Natural killer cell treated with Interleukin-12 subunit alpha and Interleukin-12 subunit beta and Interleukin-15 and Interleukin-18, amount 100 ng/mL, for 72 hours (primary cell): ENCODE measurements at regions not wholly inside any gene's neighbourhood (a gene's known extent, or its start where the extent isn't known, plus 50 kb on each side); places are given as distances from the start of the nearest gene placed in this dataset.

ENCODE experiments used
- ATAC-seq, 2 donors: fragments of 150-1000 bp; cut with Tn5 transposase in 1 of 2; sonication (Bioruptor Pico), chemical (Tn5 transposase) in 1 of 2; 2 replicates each; pipeline ENCODE4 v1.10.0; 2021
- DNase-seq: peaks from one replicate; pipeline ENCODE4 v3.0.0; 2022; ENCODE audit warnings: low spot score
- H3K27ac Mint-ChIP-seq, 2 donors: 1 replicate in 1 of 2; 2 replicates in 1 of 2; pipeline ENCODE4 v1.8.0; 2022; ENCODE audit warnings: mixed read lengths in 2 of 2, mild to moderate bottlenecking in 1 of 2, moderate library complexity in 1 of 2
- H3K27me3 Mint-ChIP-seq, 2 donors: 1 replicate in 1 of 2; 2 replicates in 1 of 2; pipeline ENCODE4 v1.8.0; 2022; ENCODE audit warnings: mixed read lengths in 2 of 2
- H3K36me3 Mint-ChIP-seq: one replicate; pipeline ENCODE4 v1.8.0; 2022; ENCODE audit warnings: mixed read lengths
- H3K4me1 Mint-ChIP-seq, 2 donors: 1 replicate in 1 of 2; 2 replicates in 1 of 2; pipeline ENCODE4 v1.8.0; 2022; ENCODE audit warnings: low read depth in 2 of 2, mixed read lengths in 2 of 2, mild to moderate bottlenecking in 1 of 2
- H3K4me3 Mint-ChIP-seq: one replicate; pipeline ENCODE4 v1.8.0; 2022; ENCODE audit warnings: mixed read lengths
- H3K9me3 Mint-ChIP-seq: 2 replicates; pipeline ENCODE4 v1.8.0; 2022; ENCODE audit warnings: mixed read lengths

DNA sequence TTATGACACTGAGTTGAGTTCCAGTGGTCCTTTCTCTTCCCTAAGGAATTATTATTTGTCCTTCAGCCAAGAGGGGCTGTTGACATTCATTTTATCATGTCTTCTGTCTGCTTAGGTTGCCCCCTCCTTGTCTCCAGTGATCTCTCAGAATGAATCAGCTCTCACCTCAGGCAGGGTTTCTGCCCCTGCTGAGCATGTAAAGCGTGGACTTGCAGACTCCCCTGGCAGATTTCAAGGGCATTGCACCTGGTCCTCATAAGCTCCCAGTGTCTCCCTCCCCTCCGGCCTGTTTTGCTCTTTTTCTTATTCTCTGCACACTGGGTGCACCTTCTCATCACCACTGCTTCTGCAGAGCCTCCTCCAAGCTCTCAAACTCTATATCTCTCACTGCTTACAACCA lies 188.4 kb downstream of the KCNS3 start:
- Mint-ChIP-seq H3K27me3 (no peaks in the 10 kb centered on the region), H3K36me3 (no peaks in the 10 kb centered on the region), H3K27ac (no peak overlapping the region), H3K9me3 (peaks cover 10% of the 10 kb centered on the region), H3K4me1 (no peaks in the 10 kb centered on the region), H3K4me3 (no peak overlapping the region)
- no peak for DNase-seq
- ATAC-seq: no peak

DNA sequence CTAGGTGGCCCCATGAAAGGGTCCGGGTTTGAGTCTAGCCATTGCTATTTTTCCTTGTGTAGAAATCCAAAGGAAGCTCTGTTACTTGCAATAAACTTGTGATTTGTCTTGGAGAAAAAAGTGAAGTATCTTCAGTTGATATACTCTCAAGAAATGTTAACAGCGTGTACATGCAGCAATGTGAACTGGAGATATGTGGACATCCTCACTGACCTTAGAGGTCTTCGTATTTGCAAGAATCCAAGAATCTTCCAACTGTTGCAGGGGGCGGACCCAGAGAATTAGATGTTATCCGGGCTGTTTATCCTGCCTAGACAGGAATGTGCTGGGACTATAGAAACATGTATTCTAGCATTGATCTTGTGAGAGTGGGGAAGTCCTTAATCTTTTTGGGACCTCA lies 187.6 kb downstream of the KCNS3 start:
- Mint-ChIP-seq H3K27ac (no peak overlapping the region), H3K27me3 (no peaks in the 10 kb centered on the region), H3K9me3 (peaks cover 13% of the 10 kb centered on the region), H3K36me3 (no peaks in the 10 kb centered on the region), H3K4me3 (no peak overlapping the region), H3K4me1 (no peaks in the 10 kb centered on the region)
- DNase-seq (no peak), ATAC-seq (no peak)

DNA sequence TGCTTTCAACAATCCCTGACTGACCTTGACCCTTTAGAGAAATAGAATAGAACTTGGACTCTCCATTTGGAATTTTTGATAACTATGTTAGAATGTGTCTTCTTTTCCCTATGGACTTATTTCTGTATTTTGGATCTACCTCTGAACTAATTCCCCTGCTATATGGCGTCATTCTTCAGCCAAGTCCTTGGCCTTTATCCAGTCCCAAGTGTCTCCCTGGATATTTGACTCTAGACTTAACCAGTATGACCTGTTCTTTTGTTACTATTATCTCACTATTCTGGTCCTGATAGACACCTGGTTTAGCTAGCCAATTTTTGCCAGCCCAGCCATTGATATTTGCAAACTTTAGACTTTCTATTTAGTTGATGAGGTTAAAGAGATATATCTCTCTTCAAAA lies 186.8 kb downstream of the KCNS3 start:
- Mint-ChIP-seq H3K4me3 (no peak overlapping the region), H3K27ac (no peak overlapping the region), H3K36me3 (no peaks in the 10 kb centered on the region), H3K4me1 (no peaks in the 10 kb centered on the region), H3K27me3 (no peaks in the 10 kb centered on the region), H3K9me3 (peaks cover 17% of the 10 kb centered on the region)
- DNase-seq (no peak), ATAC-seq (no peak)

DNA sequence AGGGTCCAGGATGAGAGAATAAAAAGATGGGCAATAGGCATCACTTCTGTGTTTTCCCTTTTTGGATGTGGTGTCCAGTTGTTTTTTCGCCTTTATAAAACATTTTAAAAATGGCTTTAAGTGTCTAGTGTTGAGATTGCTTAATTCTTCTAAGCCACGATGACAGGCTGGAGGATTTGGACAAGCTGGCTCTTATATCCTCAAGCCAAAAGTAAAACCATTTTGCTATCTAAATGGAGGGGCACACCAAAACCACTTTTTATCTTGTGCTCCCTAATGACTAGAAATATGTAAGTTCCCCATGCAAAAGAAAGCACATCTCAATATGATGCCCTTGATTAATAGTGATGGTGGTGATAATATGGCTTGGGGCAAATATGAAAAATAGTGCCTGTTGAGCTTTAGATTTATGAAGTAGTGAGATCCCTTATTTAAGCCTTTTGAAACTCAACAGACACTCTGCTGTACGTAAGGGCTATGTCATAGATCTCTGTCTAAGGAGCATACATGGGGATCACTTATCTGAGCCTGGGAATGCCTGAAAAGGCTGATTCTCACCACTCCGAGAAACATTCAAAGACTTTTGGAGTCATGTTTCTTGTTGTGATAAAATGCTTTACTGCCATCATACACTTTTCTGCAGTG lies 185.5 kb downstream of the KCNS3 start:
- no peak overlapping the region for H3K4me3 Mint-ChIP-seq
- no peaks in the 10 kb centered on the region for H3K4me1 Mint-ChIP-seq
- H3K27ac Mint-ChIP-seq: no peak overlapping the region
- no peaks in the 10 kb centered on the region for H3K27me3 Mint-ChIP-seq
- no peaks in the 10 kb centered on the region for H3K36me3 Mint-ChIP-seq
- peaks cover 18% of the 10 kb centered on the region for H3K9me3 Mint-ChIP-seq
- DNase-seq (no peak), ATAC-seq (no peak)

DNA sequence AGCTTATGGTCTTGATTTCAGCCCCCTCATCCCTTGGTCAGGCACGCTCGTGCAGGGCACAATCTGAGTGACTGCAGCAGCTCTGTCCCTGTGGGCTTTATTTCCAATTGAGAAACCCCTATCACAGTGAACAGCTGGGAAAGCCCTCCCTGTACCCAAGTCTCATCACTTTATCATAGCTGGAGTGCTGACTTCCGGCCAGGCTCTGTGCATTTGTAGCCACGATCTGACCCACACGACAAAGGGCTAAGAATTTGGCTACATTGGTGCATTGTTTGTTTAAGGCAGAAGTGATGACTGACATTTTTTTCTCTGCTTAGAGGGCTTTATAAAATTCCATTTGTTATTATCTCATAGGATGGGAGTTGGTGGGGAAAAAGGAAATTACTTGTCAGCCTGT lies 184.4 kb downstream of the KCNS3 start:
- no peak overlapping the region for H3K27ac Mint-ChIP-seq
- H3K36me3 Mint-ChIP-seq: no peaks in the 10 kb centered on the region
- DNase-seq: no peak
- no peaks in the 10 kb centered on the region for H3K27me3 Mint-ChIP-seq
- ATAC-seq: no peak
- H3K9me3 Mint-ChIP-seq: peaks cover 18% of the 10 kb centered on the region
- no peak overlapping the region for H3K4me3 Mint-ChIP-seq
- no peaks in the 10 kb centered on the region for H3K4me1 Mint-ChIP-seq

DNA sequence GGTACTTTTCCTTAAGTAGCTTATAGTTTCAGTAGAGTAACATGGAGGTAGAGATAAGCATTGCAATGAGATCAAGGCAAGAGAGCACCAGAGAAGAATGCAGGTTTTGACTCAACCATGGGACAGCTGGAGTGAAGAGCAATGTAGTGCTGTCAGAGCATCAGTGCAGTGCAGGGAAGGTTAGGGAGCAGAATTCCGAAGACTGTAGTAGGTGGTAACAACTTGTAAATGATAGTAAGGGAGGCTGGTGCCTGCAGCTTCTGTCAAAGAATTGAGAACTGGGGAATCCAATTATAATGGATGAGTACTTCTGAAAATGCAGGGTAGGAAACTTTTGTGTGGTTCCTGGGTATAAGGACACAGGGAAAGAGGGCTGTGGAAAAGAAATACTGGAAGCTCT lies 183.2 kb downstream of the KCNS3 start:
- Mint-ChIP-seq H3K9me3 (peaks cover 15% of the 10 kb centered on the region), H3K4me3 (no peak overlapping the region), H3K27ac (no peak overlapping the region), H3K4me1 (no peaks in the 10 kb centered on the region), H3K27me3 (no peaks in the 10 kb centered on the region), H3K36me3 (no peaks in the 10 kb centered on the region)
- no peak for ATAC-seq
- DNase-seq: no peak

DNA sequence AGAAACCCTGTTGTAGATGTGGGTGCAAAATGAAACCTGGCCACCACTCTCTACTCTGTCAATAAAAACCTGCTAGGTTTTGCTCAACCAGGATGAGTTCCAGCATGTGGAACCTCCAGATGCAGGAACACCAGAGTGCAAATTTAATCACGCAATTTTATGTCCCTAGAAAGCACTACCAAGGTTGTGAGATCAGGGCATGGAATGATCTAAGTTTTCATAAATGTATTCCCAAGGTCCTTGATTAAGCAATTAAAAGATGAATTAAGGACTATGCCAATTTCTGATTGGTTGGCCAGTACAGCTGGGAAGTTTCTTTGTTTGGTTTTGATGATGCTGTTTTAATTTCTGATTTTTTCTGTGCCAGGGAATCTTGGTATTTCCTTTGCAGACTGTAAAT lies 179.2 kb downstream of the KCNS3 start:
- Mint-ChIP-seq H3K9me3 (peaks cover 14% of the 10 kb centered on the region), H3K27me3 (no peaks in the 10 kb centered on the region), H3K36me3 (no peaks in the 10 kb centered on the region), H3K4me1 (no peaks in the 10 kb centered on the region), H3K4me3 (no peak overlapping the region), H3K27ac (no peak overlapping the region)
- ATAC-seq (no peak), DNase-seq (no peak)

DNA sequence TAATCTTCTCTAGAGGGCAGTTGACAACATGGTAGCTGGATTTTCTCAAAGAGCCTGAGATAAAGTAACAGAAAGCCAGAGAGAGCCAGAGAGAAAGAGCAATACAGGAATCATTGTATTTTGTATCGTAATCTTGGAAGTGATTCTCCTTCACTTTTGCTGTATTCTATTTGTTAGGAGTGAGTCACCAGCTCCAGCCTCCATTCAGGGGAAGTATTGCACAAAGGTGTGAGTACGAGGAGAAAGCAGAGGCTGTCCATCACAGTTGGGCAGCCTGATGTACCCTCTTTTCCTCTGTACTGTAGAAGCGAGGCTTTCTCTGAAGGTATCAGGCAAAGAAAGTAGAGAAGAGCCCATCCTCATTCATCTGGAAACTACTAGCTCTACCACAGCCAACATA lies 176.8 kb downstream of the KCNS3 start:
- Mint-ChIP-seq H3K4me1 (no peaks in the 10 kb centered on the region), H3K36me3 (no peaks in the 10 kb centered on the region), H3K27ac (no peak overlapping the region), H3K9me3 (peaks cover 6% of the 10 kb centered on the region), H3K27me3 (no peaks in the 10 kb centered on the region), H3K4me3 (no peak overlapping the region)
- DNase-seq (no peak), ATAC-seq (no peak)

DNA sequence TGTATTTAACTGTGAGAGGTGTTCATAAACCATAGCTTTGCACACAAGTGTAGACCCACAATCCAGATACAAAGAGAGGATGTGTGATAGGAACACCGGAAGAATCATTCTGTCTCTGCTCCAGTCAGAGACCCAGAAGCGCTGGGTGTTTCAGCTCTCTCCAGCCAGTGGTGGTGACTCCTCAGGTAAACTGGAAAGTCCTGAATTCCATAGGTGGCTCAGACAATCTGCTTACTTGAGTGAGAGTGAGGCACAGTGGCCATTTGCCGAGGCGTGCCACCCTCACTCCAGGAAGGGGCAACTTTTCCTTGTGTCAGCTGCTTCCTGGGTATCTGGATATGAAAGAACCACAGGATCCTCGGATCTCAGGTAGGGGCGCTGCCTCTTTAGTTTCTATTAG lies 171.5 kb downstream of the KCNS3 start:
- H3K27me3 Mint-ChIP-seq: no peaks in the 10 kb centered on the region
- H3K9me3 Mint-ChIP-seq: peaks cover 3% of the 10 kb centered on the region
- no peaks in the 10 kb centered on the region for H3K4me1 Mint-ChIP-seq
- no peak overlapping the region for H3K27ac Mint-ChIP-seq
- no peaks in the 10 kb centered on the region for H3K36me3 Mint-ChIP-seq
- no peak overlapping the region for H3K4me3 Mint-ChIP-seq
- DNase-seq (no peak), ATAC-seq (no peak)

DNA sequence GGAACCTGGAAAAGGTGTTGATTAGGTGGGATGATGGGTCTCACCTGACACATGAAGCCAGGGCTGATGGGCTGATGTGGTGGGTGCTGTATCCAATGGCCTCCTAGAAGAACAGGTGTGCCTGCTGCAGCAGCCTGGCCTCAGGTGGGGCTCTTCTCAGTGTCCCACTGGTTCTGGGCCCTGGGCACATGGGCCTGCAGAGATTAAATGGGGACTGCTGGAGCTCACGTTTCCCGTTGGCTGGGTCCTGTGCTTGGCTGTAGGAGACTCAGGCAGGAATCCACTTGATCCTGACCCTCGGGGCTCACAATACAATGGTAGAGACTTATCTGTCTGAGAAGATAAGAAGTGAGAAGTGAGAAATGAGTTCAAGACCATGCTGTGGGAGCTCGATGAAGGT lies 170.9 kb downstream of the KCNS3 start:
- Mint-ChIP-seq H3K27ac (no peak overlapping the region), H3K4me3 (no peak overlapping the region), H3K4me1 (no peaks in the 10 kb centered on the region), H3K27me3 (no peaks in the 10 kb centered on the region), H3K36me3 (no peaks in the 10 kb centered on the region), H3K9me3 (peaks cover 3% of the 10 kb centered on the region)
- ATAC-seq (no peak), DNase-seq (no peak)

DNA sequence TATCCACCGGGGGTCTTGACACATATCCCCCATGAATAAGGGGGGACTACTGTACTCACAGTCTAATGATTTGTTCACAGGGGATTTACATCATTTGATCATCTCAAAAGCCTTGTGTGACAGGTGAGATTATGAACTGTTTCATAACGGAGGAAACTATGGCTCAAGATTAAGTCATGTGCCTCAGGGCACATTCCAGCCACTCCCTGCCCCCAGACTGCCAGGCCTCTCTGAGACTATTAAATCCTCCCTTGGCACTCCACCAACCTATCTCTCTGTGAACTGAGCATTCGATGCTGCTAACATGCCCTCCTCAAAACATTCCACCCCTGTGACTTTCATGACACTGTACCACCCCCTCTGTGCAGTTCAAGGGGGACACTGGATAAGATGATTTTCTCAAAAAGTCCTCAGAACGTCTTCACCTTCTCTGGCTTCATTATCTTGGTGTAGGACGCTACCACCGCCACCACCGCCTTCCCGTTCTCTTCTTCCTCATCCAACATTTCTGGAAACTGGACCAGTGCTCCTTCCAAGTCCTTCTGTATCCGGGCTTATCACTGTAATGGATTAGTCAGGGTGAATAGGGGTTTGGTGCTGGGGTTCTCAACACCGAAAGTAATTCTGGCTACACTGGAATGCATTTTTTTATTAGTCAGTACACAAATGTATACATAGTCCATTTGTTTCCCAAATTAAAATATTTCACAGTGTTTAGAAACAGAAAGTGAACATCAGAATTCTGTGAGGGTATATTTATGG lies 169.6 kb downstream of the KCNS3 start:
- no peak overlapping the region for H3K27ac Mint-ChIP-seq
- H3K4me3 Mint-ChIP-seq: no peak overlapping the region
- ATAC-seq: no peak
- no peak for DNase-seq
- peaks cover 3% of the 10 kb centered on the region for H3K9me3 Mint-ChIP-seq
- no peaks in the 10 kb centered on the region for H3K36me3 Mint-ChIP-seq
- no peaks in the 10 kb centered on the region for H3K27me3 Mint-ChIP-seq
- H3K4me1 Mint-ChIP-seq: no peaks in the 10 kb centered on the region

DNA sequence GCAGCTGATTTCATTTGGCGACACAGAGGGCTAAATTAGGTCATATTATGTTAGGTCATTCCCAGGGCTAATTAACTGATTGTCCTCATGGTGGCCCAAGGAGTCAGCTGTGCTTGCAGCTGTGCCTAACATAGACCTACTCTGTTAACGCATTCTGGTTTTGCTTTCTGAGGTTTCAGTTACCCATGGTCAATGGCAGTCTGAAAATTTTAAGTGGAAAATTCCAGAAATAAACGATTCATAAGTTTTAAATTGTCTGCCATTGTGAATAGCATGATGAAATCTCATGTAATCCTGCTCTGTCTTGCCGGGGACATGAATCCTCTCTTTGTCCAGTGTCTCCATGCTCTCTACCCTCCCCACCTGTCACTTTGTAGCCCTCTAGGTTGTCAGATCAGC lies 168.7 kb downstream of the KCNS3 start:
- H3K4me3 Mint-ChIP-seq: no peak overlapping the region
- H3K9me3 Mint-ChIP-seq: peaks cover 3% of the 10 kb centered on the region
- H3K27me3 Mint-ChIP-seq: no peaks in the 10 kb centered on the region
- DNase-seq: no peak
- H3K4me1 Mint-ChIP-seq: no peaks in the 10 kb centered on the region
- H3K36me3 Mint-ChIP-seq: no peaks in the 10 kb centered on the region
- no peak overlapping the region for H3K27ac Mint-ChIP-seq
- ATAC-seq: no peak

DNA sequence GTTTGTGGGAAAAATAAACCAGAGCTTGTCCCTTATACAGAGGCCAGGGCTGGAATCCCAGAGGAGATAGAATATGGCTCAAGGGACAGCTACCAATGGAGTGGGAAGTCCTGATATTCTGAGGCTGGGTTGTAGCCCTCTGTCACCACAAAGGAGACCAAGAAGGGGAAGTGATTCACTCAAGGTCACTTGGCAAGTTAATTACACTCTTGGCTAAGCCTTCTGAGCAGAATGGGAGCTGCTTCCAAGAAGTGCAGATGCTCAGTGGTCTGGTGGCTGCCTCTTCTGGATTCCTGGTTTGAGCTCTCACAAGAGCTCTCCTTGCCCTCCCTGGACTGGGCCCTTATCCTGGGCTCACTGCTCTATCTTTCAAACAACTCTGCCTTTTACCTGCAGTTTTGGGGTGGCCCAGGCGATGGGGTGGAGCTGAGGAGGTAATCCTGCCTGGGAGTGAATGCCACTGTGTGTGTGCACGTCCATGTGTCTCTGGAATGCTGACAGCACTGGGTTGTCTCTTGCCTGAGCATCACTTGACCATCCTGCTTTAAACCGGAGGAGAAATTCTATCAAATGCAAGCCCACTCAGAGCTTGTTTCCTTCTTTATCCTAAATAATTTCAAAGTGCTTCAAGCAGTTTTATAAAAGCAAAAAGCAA lies 168.2 kb downstream of the KCNS3 start:
- Mint-ChIP-seq H3K4me1 (no peaks in the 10 kb centered on the region), H3K9me3 (peaks cover 3% of the 10 kb centered on the region), H3K36me3 (no peaks in the 10 kb centered on the region), H3K4me3 (no peak overlapping the region), H3K27ac (no peak overlapping the region), H3K27me3 (no peaks in the 10 kb centered on the region)
- peak in 1 of 2 donors; percentile 24 for ATAC-seq
- DNase-seq: no peak

DNA sequence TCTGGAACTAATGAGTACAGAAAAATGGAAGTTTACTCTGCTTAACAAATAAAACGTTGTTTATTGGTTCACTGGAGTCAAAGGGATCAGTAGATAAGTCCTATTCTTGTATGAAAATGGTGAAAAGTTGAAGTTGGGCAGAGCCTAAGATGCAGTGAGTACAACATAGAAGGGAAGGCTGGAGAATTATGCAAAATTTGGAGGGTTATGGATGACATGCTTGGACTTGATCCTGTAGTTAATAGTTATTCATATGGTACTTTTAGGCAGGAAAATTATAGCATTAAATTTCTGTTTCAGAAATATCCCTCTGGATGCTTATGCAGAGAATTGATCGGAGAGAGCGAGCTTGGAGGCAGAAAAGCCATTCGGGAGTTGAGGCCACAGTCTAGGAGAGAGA lies 167.6 kb downstream of the KCNS3 start:
- ATAC-seq (no peak), DNase-seq (no peak)
- H3K4me3 Mint-ChIP-seq: no peak overlapping the region
- peaks cover 3% of the 10 kb centered on the region for H3K9me3 Mint-ChIP-seq
- no peaks in the 10 kb centered on the region for H3K36me3 Mint-ChIP-seq
- no peak overlapping the region for H3K27ac Mint-ChIP-seq
- no peaks in the 10 kb centered on the region for H3K4me1 Mint-ChIP-seq
- no peaks in the 10 kb centered on the region for H3K27me3 Mint-ChIP-seq
